ENCODE measurements at regions not wholly inside any gene's neighbourhood (a gene's known extent, or its start where the extent isn't known, plus 50 kb on each side); places are given as distances from the start of the nearest gene placed in this dataset.

- no peaks in the 10 kb centered on the region for H3K36me3 ChIP-seq (ENCODE audit: control insufficient read depth in 2 of 4, insufficient read depth in 4 of 4, low read length in 3 of 4)
- H3K9ac ChIP-seq (replicated peaks in 1 of 4; ENCODE audit: extremely low read depth in 1 of 4, low read depth in 3 of 4, low read length in 3 of 4): no peak overlapping the region
- H3K79me1 ChIP-seq (ENCODE audit: low read depth, low read length): no peaks in the 10 kb centered on the region
- no peak overlapping the region for H3K4me2 ChIP-seq (ENCODE audit: insufficient read depth in 1 of 2, low read depth in 2 of 2, low read length in 2 of 2)
- H4K91ac ChIP-seq (replicated peaks; ENCODE audit: insufficient read length, low read length): no peak overlapping the region
- ChIA-PET CTCF (ENCODE audit: partially characterized antibody) (interaction anchor here (1.4 to 1.5 kb wide), 3 partner anchors 14 to 126 kb away, joined by 3 to 4 read pairs (median 3); no protein-coding TSS in a partner anchor), POLR2A (ENCODE audit: partially characterized antibody) (no interaction called here)
- TF ChIP-seq RAD21 (IDR thresholded peaks at IDR 0.05 in 1 of 2, conservative IDR thresholded peaks at IDR 0.05 in 1 of 2; ENCODE audit: low read depth in 2 of 2, low read length in 2 of 2) (0 out of 4 replicates have a peak, but pooled peaks of 1 of the 2 experiments have one; percentile 3), JUN (IDR thresholded peaks at IDR 0.05; ENCODE audit: low read depth, low read length) (no peak), MAFK (IDR thresholded peaks at IDR 0.05; ENCODE audit: low read depth, low read length) (no peak)
- no peak overlapping the region for H4K5ac ChIP-seq (ENCODE audit: insufficient read length, low read depth, low read length)
- no peak overlapping the region for H2BK15ac ChIP-seq (ENCODE audit: low read length)
- H3K56ac ChIP-seq (replicated peaks; ENCODE audit: insufficient read length, low read depth, low read length): no peak overlapping the region
- no peak overlapping the region for H3K23ac ChIP-seq (ENCODE audit: insufficient read length)
- H2BK20ac ChIP-seq (ENCODE audit: low read length): no peak overlapping the region
- no peak overlapping the region for H2BK12ac ChIP-seq (ENCODE audit: low read depth, low read length)
- H3K9me3 ChIP-seq (ENCODE audit: insufficient read depth in 2 of 2, low read depth in 1 of 2, low read length in 1 of 2): no peaks in the 10 kb centered on the region
- H4K8ac ChIP-seq (ENCODE audit: extremely low read depth, insufficient read depth, low read length): no peak overlapping the region
- H3K27ac ChIP-seq (ENCODE audit: low read depth, low read length): no peak overlapping the region
- no peak overlapping the region for H2AK5ac ChIP-seq (ENCODE audit: low read depth, low read length)
- peaks cover 0 to 2% (median 1%) of the 10 kb centered on the region in 4 experiments; a peak in 2 of 7 replicates for H3K4me1 ChIP-seq (replicated peaks in 1 of 4; ENCODE audit: control insufficient read depth in 3 of 4, insufficient read depth in 4 of 4, low read length in 3 of 4)
- no peak overlapping the region for H3K4ac ChIP-seq (replicated peaks; ENCODE audit: insufficient read length, low read depth, low read length)
- no peak for FAIRE-seq
- peak overlapping the region; percentile 81; the same call in 1 of the 2 replicates for H2AFZ ChIP-seq (ENCODE audit: low read length)
- no peak for DNase-seq (ENCODE audit: low read depth in 1 of 2, low spot score in 2 of 2)
- H3K79me2 ChIP-seq (ENCODE audit: control insufficient read depth in 1 of 2, insufficient read depth in 2 of 2, low read length in 2 of 2): no peaks in the 10 kb centered on the region
- no peak overlapping the region for H3K14ac ChIP-seq (ENCODE audit: insufficient read length)
- H2BK120ac ChIP-seq (replicated peaks; ENCODE audit: low read depth, low read length): no peak overlapping the region
- no peak overlapping the region for H2BK5ac ChIP-seq (ENCODE audit: low read depth, low read length)
- no peaks in the 10 kb centered on the region for H3K27me3 ChIP-seq (replicated peaks in 1 of 4; ENCODE audit: control insufficient read depth in 3 of 4, extremely low read depth in 1 of 4, insufficient read depth in 3 of 4, low read length in 3 of 4)
- 83% methylated on average over 9 of the region's 10 CpGs; no CpG with 5 or more reads in 1 of the 2 experiments for WGBS, 2 experiments (ENCODE audit: extremely low coverage in 1 of 2, insufficient coverage in 1 of 2, insufficient read length in 1 of 2, insufficient replicate concordance in 2 of 2, low coverage in 1 of 2, low lambda C conversion rate in 2 of 2, missing lambda C conversion rate in 1 of 2)
- no peak overlapping the region for H3K4me3 ChIP-seq (ENCODE audit: extremely low read depth in 1 of 4, insufficient read depth in 2 of 4, low read depth in 3 of 4, low read length in 4 of 4)
- no peaks in the 10 kb centered on the region for H4K20me1 ChIP-seq (replicated peaks in 1 of 2; ENCODE audit: control insufficient read depth in 1 of 2, insufficient read depth in 2 of 2, low read length in 2 of 2)
- H3K23me2 ChIP-seq (ENCODE audit: low read depth, low read length): no peaks in the 10 kb centered on the region
- no peak overlapping the region for H3K18ac ChIP-seq (ENCODE audit: extremely low read depth, low read length)
These were observed 142.4 kb upstream of the GALNT2 start for GRCh38 chr1:229924639-229925038.
